H9 (cell line): ENCODE measurements at regions not wholly inside any gene's neighbourhood (a gene's known extent, or its start where the extent isn't known, plus 50 kb on each side); places are given as distances from the start of the nearest gene placed in this dataset.

Experiments
- DNase-seq: peaks from one replicate; pipeline ENCODE4 v3.0.0-alpha.2; 2017
- H2AFZ ChIP-seq: one replicate; pipeline ENCODE4 v1.6.1; 2013; ENCODE audit warnings: mild to moderate bottlenecking, low read length, control low read depth, moderate library complexity
- H2AK5ac ChIP-seq: 2 replicates; pipeline ENCODE4 v1.6.1; 2013; ENCODE audit warnings: low read length, control low read depth, mixed read lengths; ENCODE audit not compliant: insufficient read length
- H2BK120ac ChIP-seq: one replicate; pipeline ENCODE4 v1.6.1; 2013; ENCODE audit warnings: low read depth, mild to moderate bottlenecking, low read length, control low read depth, inconsistent platforms; ENCODE audit not compliant: poor library complexity, severe bottlenecking
- H2BK12ac ChIP-seq: 2 replicates; pipeline ENCODE4 v1.6.1; 2013; ENCODE audit warnings: low read length, control low read depth, mixed read lengths, low read depth; ENCODE audit not compliant: insufficient read length
- H2BK15ac ChIP-seq: 2 replicates; pipeline ENCODE4 v1.6.1; 2013; ENCODE audit warnings: low read depth, low read length, control low read depth
- H2BK20ac ChIP-seq: one replicate; pipeline ENCODE4 v1.6.1; 2013; ENCODE audit warnings: low read depth, mild to moderate bottlenecking, low read length, control low read depth, inconsistent platforms; ENCODE audit not compliant: poor library complexity, severe bottlenecking
- H2BK5ac ChIP-seq: 2 replicates; pipeline ENCODE4 v1.6.1; 2013; ENCODE audit warnings: low read length, control low read depth, mixed read lengths; ENCODE audit not compliant: insufficient read length
- H3K14ac ChIP-seq: 2 replicates; pipeline ENCODE4 v1.6.1; 2013; ENCODE audit warnings: low read length, control low read depth; ENCODE audit not compliant: insufficient read depth
- H3K18ac ChIP-seq: 2 replicates; pipeline ENCODE4 v1.6.1; 2013; ENCODE audit warnings: low read depth, mild to moderate bottlenecking, mixed read lengths, low read length, control low read depth; ENCODE audit not compliant: insufficient read length
- H3K23ac ChIP-seq: 2 replicates; pipeline ENCODE4 v1.6.1; 2013; ENCODE audit warnings: low read length, control low read depth, mixed read lengths, low read depth; ENCODE audit not compliant: insufficient read length
- H3K23me2 ChIP-seq: 2 replicates; pipeline ENCODE4 v1.6.1; 2013; ENCODE audit warnings: low read depth, mild to moderate bottlenecking, mixed read lengths, low read length, control low read depth; ENCODE audit not compliant: insufficient read length, poor library complexity, severe bottlenecking
- H3K27ac ChIP-seq: 2 replicates; pipeline ENCODE4 v1.5.1; 2013; ENCODE audit warnings: low read length, control low read depth, mixed read lengths, low read depth; ENCODE audit not compliant: insufficient read length
- H3K27me3 ChIP-seq: 2 replicates; pipeline ENCODE4 v1.6.1; 2013; ENCODE audit warnings: low read length, control low read depth, inconsistent platforms; ENCODE audit not compliant: insufficient read depth
- H3K4ac ChIP-seq: 2 replicates; pipeline ENCODE4 v1.6.1; 2013; ENCODE audit warnings: low read depth, mild to moderate bottlenecking, control low read depth, inconsistent platforms, low read length, moderate library complexity
- H3K4me1 ChIP-seq: 2 replicates; pipeline ENCODE4 v1.6.1; 2013; ENCODE audit warnings: low read length, control low read depth, inconsistent platforms; ENCODE audit not compliant: insufficient read depth
- H3K4me2 ChIP-seq: 2 replicates; pipeline ENCODE4 v1.6.1; 2013; ENCODE audit warnings: low read length, control low read depth, mixed read lengths; ENCODE audit not compliant: insufficient read length, insufficient read depth
- H3K56ac ChIP-seq: 2 replicates; pipeline ENCODE4 v1.6.1; 2013; ENCODE audit warnings: low read depth, mild to moderate bottlenecking, mixed read lengths, low read length, control low read depth; ENCODE audit not compliant: insufficient read length
- H3K79me1 ChIP-seq: 2 replicates; pipeline ENCODE4 v1.6.1; 2013; ENCODE audit warnings: low read depth, mild to moderate bottlenecking, moderate library complexity, low read length, control low read depth, inconsistent platforms; ENCODE audit not compliant: insufficient read depth, poor library complexity, severe bottlenecking
- H3K79me2 ChIP-seq: 2 replicates; pipeline ENCODE4 v1.6.1; 2013; ENCODE audit warnings: low read length, control low read depth, inconsistent platforms; ENCODE audit not compliant: insufficient read depth
- H3K9ac ChIP-seq: 2 replicates; pipeline ENCODE4 v1.6.1; 2013; ENCODE audit warnings: low read length, control low read depth, mixed read lengths; ENCODE audit not compliant: insufficient read length; ENCODE audit errors: extremely low read depth
- H3K9me3 ChIP-seq: one replicate; pipeline ENCODE4 v1.6.1; 2013; ENCODE audit warnings: low read depth, low read length, inconsistent platforms; ENCODE audit not compliant: control insufficient read depth
- H3T11ph ChIP-seq: one replicate; pipeline ENCODE4 v1.6.1; 2013; ENCODE audit warnings: mild to moderate bottlenecking, low read length, control low read depth, inconsistent platforms
- H4K20me1 ChIP-seq: one replicate; pipeline ENCODE4 v1.6.1; 2013; ENCODE audit not compliant: control insufficient read depth, insufficient read length, insufficient read depth
- H4K5ac ChIP-seq: 2 replicates; pipeline ENCODE4 v1.6.1; 2013; ENCODE audit warnings: low read depth, mild to moderate bottlenecking, mixed read lengths, low read length, control low read depth; ENCODE audit not compliant: insufficient read length
- H4K8ac ChIP-seq: replicated peaks from 2 replicates; pipeline ENCODE4 v1.6.1; 2013; ENCODE audit warnings: low read length, control low read depth, mixed read lengths, low read depth; ENCODE audit not compliant: insufficient read length
- H4K91ac ChIP-seq: 2 replicates; pipeline ENCODE4 v1.6.1; 2013; ENCODE audit warnings: low read depth, mild to moderate bottlenecking, moderate library complexity, mixed read lengths, low read length, control low read depth; ENCODE audit not compliant: insufficient read length
- H3K27ac Mint-ChIP-seq, 3 experiments: 2 replicates in 2 of 3; 3 replicates in 1 of 3; pipeline ENCODE4 v1.8.0; 2020 to 2021; ENCODE audit warnings: mixed read lengths in 3 of 3, mild to moderate bottlenecking in 1 of 3, moderate library complexity in 1 of 3
- H3K27me3 Mint-ChIP-seq: 2 replicates; pipeline ENCODE4 v1.8.0; 2021; ENCODE audit warnings: low read depth, mild to moderate bottlenecking, moderate library complexity, mixed read lengths
- H3K36me3 Mint-ChIP-seq, 3 experiments: 2 replicates in 2 of 3; 3 replicates in 1 of 3; pipeline ENCODE4 v1.8.0; 2020 to 2021; ENCODE audit warnings: low read depth in 3 of 3, mixed read lengths in 3 of 3; ENCODE audit not compliant: insufficient read depth in 1 of 3
- H3K4me1 Mint-ChIP-seq, 2 experiments: 2 replicates each; pipeline ENCODE4 v1.8.0; 2020; ENCODE audit warnings: mixed read lengths in 2 of 2
- H3K4me3 Mint-ChIP-seq, 2 experiments: 2 replicates in 1 of 2; 3 replicates in 1 of 2; pipeline ENCODE4 v1.8.0; 2020 to 2021; ENCODE audit warnings: mild to moderate bottlenecking in 2 of 2, mixed read lengths in 2 of 2, moderate library complexity in 1 of 2
- H3K9me3 Mint-ChIP-seq, 2 experiments: 2 replicates in 1 of 2; 3 replicates in 1 of 2; pipeline ENCODE4 v1.8.0; 2020; ENCODE audit warnings: mild to moderate bottlenecking in 2 of 2, mixed read lengths in 2 of 2, moderate library complexity in 1 of 2
- CTCF ChIP-seq: fragments of 200-600 bp; sonication (generic); conservative IDR thresholded peaks from 3 replicates; pipeline ENCODE4 v1.8.0; 2021; ENCODE audit warnings: antibody characterized with exemption, mild to moderate bottlenecking
- WGBS: extraction: QIAGEN DNeasy Blood & Tissue Kit; methylation state at CpG from one replicate; pipeline ENCODE4 v1.1.7; 2013; ENCODE audit warnings: missing lambda C conversion rate, low lambda C conversion rate, mixed read lengths; ENCODE audit not compliant: insufficient read length; ENCODE audit errors: extremely low coverage; 5-methylcytosine and 5-hydroxymethylcytosine counted together

GRCh38 chr9:129415942-129416651 is 204.8 kb downstream of the C9orf50 start:
- peak overlapping the region in 2 of 3 experiments; percentile 59 to 63; a peak in 2 of 7 replicates for H3K27ac Mint-ChIP-seq
- Histone ChIP-seq H3K27ac (no peak overlapping the region), H4K8ac (no peak overlapping the region), H3K4ac (no peak overlapping the region), H2AK5ac (no peak overlapping the region), H3K9ac (no peak overlapping the region), H3K4me1 (no peaks in the 10 kb centered on the region; the same call in 1 of the 2 replicates), H4K20me1 (no peaks in the 10 kb centered on the region), H4K5ac (no peak overlapping the region), H4K91ac (no peak overlapping the region), H3K79me1 (no peaks in the 10 kb centered on the region), H3K4me2 (no peak overlapping the region), H2BK5ac (no peak overlapping the region), H3K79me2 (no peaks in the 10 kb centered on the region), H2BK15ac (no peak overlapping the region), H3K18ac (no peak overlapping the region), H3K56ac (no peak overlapping the region), H3K9me3 (no peaks in the 10 kb centered on the region), H3K27me3 (no peaks in the 10 kb centered on the region), H2AFZ (no peak overlapping the region), H3K23me2 (peaks cover 7% of the 10 kb centered on the region), H2BK120ac (no peak overlapping the region), H3K14ac (no peak overlapping the region), H3K23ac (no peak overlapping the region), H2BK12ac (no peak overlapping the region), H3T11ph (no peak overlapping the region), H2BK20ac (no peak overlapping the region)
- no peaks in the 10 kb centered on the region for H3K36me3 Mint-ChIP-seq
- H3K4me1 Mint-ChIP-seq, result peaks cover 19 to 20% of the 10 kb centered on the region in 2 experiments
- no peak overlapping the region for H3K4me3 Mint-ChIP-seq
- no CpG with 5 or more reads among the region's 26 CpGs for WGBS
- no peak for DNase-seq
- H3K9me3 Mint-ChIP-seq, result no peaks in the 10 kb centered on the region; a peak in 1 of 5 replicates
- TF ChIP-seq CTCF, result no peak
- peaks cover 2% of the 10 kb centered on the region for H3K27me3 Mint-ChIP-seq
